Astrocyte (in vitro differentiated cells and primary cell): ENCODE measurements at regions not wholly inside any gene's neighbourhood (a gene's known extent, or its start where the extent isn't known, plus 50 kb on each side); places are given as distances from the start of the nearest gene placed in this dataset.

Experiments
- DNase-seq: peaks from one replicate; pipeline ENCODE4 v3.0.0-alpha.2; 2010; ENCODE audit warnings: low read depth
- FAIRE-seq: peaks from 2 replicates; lab custom pipeline; 2011; peaks lifted over from hg19 to GRCh38; lab: Jason Lieb, UNC
- H2AFZ ChIP-seq: 2 replicates; pipeline ENCODE4 v1.6.0; 2012; ENCODE audit warnings: low read depth, low read length, inconsistent platforms
- H3K27ac ChIP-seq: 2 replicates; pipeline ENCODE4 v1.5.1; 2011; ENCODE audit warnings: low read depth, low read length, inconsistent platforms
- H3K27me3 ChIP-seq: 2 replicates; pipeline ENCODE4 v1.6.0; 2011; ENCODE audit warnings: low read length, inconsistent platforms; ENCODE audit not compliant: insufficient read depth
- H3K36me3 ChIP-seq: 2 replicates; pipeline ENCODE4 v1.5.1; 2011; ENCODE audit warnings: low read length, inconsistent platforms; ENCODE audit not compliant: insufficient read depth
- H3K4me1 ChIP-seq: 2 replicates; pipeline ENCODE4 v1.5.1; 2011; ENCODE audit warnings: low read length, inconsistent platforms; ENCODE audit not compliant: insufficient read depth
- H3K4me2 ChIP-seq: 2 replicates; pipeline ENCODE4 v1.6.0; 2012; ENCODE audit warnings: low read length, inconsistent platforms
- H3K4me3 ChIP-seq: 2 replicates; pipeline ENCODE4 v1.5.1; 2011; ENCODE audit warnings: low read depth, mild to moderate bottlenecking, low read length, inconsistent platforms; ENCODE audit not compliant: insufficient read depth
- H3K79me2 ChIP-seq: 2 replicates; pipeline ENCODE4 v1.6.0; 2012; ENCODE audit warnings: mild to moderate bottlenecking, low read length, inconsistent platforms; ENCODE audit not compliant: insufficient read depth
- H3K9ac ChIP-seq: 2 replicates; pipeline ENCODE4 v1.6.0; 2012; ENCODE audit warnings: mild to moderate bottlenecking, low read length, inconsistent platforms
- H3K9me3 ChIP-seq: 2 replicates; pipeline ENCODE4 v1.5.1; 2012; ENCODE audit warnings: low read depth, mild to moderate bottlenecking, low read length, inconsistent platforms; ENCODE audit not compliant: insufficient read depth
- H4K20me1 ChIP-seq: 2 replicates; pipeline ENCODE4 v1.6.0; 2012; ENCODE audit warnings: low read length, inconsistent platforms; ENCODE audit not compliant: insufficient read depth
- H3K27ac Mint-ChIP-seq: one replicate; pipeline ENCODE4 v1.8.0; 2021; ENCODE audit warnings: mild to moderate bottlenecking, mixed read lengths; ENCODE audit not compliant: unreplicated experiment
- H3K27me3 Mint-ChIP-seq: one replicate; pipeline ENCODE4 v1.8.0; 2021; ENCODE audit warnings: low read depth, mixed read lengths; ENCODE audit not compliant: unreplicated experiment
- H3K36me3 Mint-ChIP-seq: one replicate; pipeline ENCODE4 v1.8.0; 2021; ENCODE audit warnings: low read depth, mixed read lengths; ENCODE audit not compliant: unreplicated experiment
- H3K4me1 Mint-ChIP-seq: one replicate; pipeline ENCODE4 v1.8.0; 2021; ENCODE audit warnings: low read depth, mixed read lengths; ENCODE audit not compliant: unreplicated experiment
- H3K4me3 Mint-ChIP-seq: one replicate; pipeline ENCODE4 v1.8.0; 2021; ENCODE audit warnings: mild to moderate bottlenecking, moderate library complexity, mixed read lengths; ENCODE audit not compliant: unreplicated experiment
- H3K9me3 Mint-ChIP-seq: one replicate; pipeline ENCODE4 v1.8.0; 2021; ENCODE audit warnings: mild to moderate bottlenecking, mixed read lengths; ENCODE audit not compliant: unreplicated experiment
- CTCF ChIP-seq: IDR thresholded peaks from 2 replicates; pipeline ENCODE4 v1.5.1; 2011; ENCODE audit warnings: low read depth, mild to moderate bottlenecking, inconsistent platforms, low read length, moderate library complexity; ENCODE audit not compliant: insufficient read depth
- EZH2 ChIP-seq: IDR thresholded peaks from 2 replicates; pipeline ENCODE4 v1.6.1; 2012; ENCODE audit warnings: mild to moderate bottlenecking, low read length, inconsistent platforms; ENCODE audit not compliant: insufficient read depth

- H3K9ac ChIP-seq = no peak overlapping the region
- FAIRE-seq (no peak), DNase-seq (no peak)
- Mint-ChIP-seq H3K4me1 (peaks cover 3% of the 10 kb centered on the region), H3K27me3 (peaks cover 39% of the 10 kb centered on the region), H3K4me3 (no peak overlapping the region), H3K9me3 (peaks cover 2% of the 10 kb centered on the region), H3K36me3 (no peaks in the 10 kb centered on the region), H3K27ac (no peak overlapping the region)
- H3K36me3 ChIP-seq = no peaks in the 10 kb centered on the region
- no peak overlapping the region for H2AFZ ChIP-seq
- no peaks in the 10 kb centered on the region for H3K9me3 ChIP-seq
- H4K20me1 ChIP-seq = no peaks in the 10 kb centered on the region
- H3K79me2 ChIP-seq = no peaks in the 10 kb centered on the region
- H3K27me3 ChIP-seq = no peaks in the 10 kb centered on the region
- H3K4me1 ChIP-seq = no peaks in the 10 kb centered on the region
- no peak overlapping the region for H3K27ac ChIP-seq
- no peak overlapping the region for H3K4me3 ChIP-seq
- H3K4me2 ChIP-seq = no peak overlapping the region
- no peak for TF ChIP-seq EZH2
- no peak for TF ChIP-seq CTCF
These were observed 460.8 kb upstream of the HS6ST1 start for GRCh38 chr2:128779301-128780095.

- no peak overlapping the region for H3K4me3 ChIP-seq
- no peaks in the 10 kb centered on the region for H4K20me1 ChIP-seq
- no peak overlapping the region for H2AFZ ChIP-seq
- Mint-ChIP-seq H3K4me3 (no peak overlapping the region), H3K4me1 (peaks cover 3% of the 10 kb centered on the region), H3K9me3 (peaks cover 2% of the 10 kb centered on the region), H3K27ac (no peak overlapping the region), H3K27me3 (peaks cover 38% of the 10 kb centered on the region), H3K36me3 (no peaks in the 10 kb centered on the region)
- no peak overlapping the region for H3K27ac ChIP-seq
- no peaks in the 10 kb centered on the region for H3K36me3 ChIP-seq
- no peak overlapping the region for H3K9ac ChIP-seq
- H3K4me1 ChIP-seq = no peaks in the 10 kb centered on the region
- H3K27me3 ChIP-seq = no peaks in the 10 kb centered on the region
- FAIRE-seq = no peak
- no peak for TF ChIP-seq EZH2
- no peak for TF ChIP-seq CTCF
- H3K79me2 ChIP-seq = no peaks in the 10 kb centered on the region
- no peak for DNase-seq
- H3K4me2 ChIP-seq = no peak overlapping the region
- H3K9me3 ChIP-seq = no peaks in the 10 kb centered on the region
These were observed 461.9 kb upstream of the HS6ST1 start for GRCh38 chr2:128780434-128781080.

- peaks cover 2% of the 10 kb centered on the region for H3K9me3 Mint-ChIP-seq
- no peak for FAIRE-seq
- H3K36me3 ChIP-seq = no peaks in the 10 kb centered on the region
These were observed 462.5 kb upstream of the HS6ST1 start for GRCh38 chr2:128781166-128781565.

More at GRCh38 chr2:128781166-128781565, 462.5 kb upstream of the HS6ST1 start:
- H3K9ac ChIP-seq = no peak overlapping the region
- Mint-ChIP-seq H3K4me1 (peaks cover 4% of the 10 kb centered on the region), H3K36me3 (no peaks in the 10 kb centered on the region), H3K27ac (no peak overlapping the region), H3K4me3 (no peak overlapping the region), H3K27me3 (peaks cover 32% of the 10 kb centered on the region)
- no peaks in the 10 kb centered on the region for H4K20me1 ChIP-seq
- H3K4me2 ChIP-seq = no peak overlapping the region
- H3K79me2 ChIP-seq = no peaks in the 10 kb centered on the region
- no peaks in the 10 kb centered on the region for H3K27me3 ChIP-seq
- no peak overlapping the region for H2AFZ ChIP-seq
- no peak for DNase-seq
- no peaks in the 10 kb centered on the region for H3K9me3 ChIP-seq
- no peak overlapping the region for H3K4me3 ChIP-seq
- no peak for TF ChIP-seq CTCF
- H3K27ac ChIP-seq = no peak overlapping the region
- peaks cover under 1% of the 10 kb centered on the region for H3K4me1 ChIP-seq
